IPS-20b (cell line): ENCODE measurements at regions not wholly inside any gene's neighbourhood (a gene's known extent, or its start where the extent isn't known, plus 50 kb on each side); places are given as distances from the start of the nearest gene placed in this dataset.

Experiments used
- H3K27ac ChIP-seq: one replicate; pipeline ENCODE4 v1.5.1; 2013; ENCODE audit warnings: low read length
- H3K27me3 ChIP-seq: 2 replicates; pipeline ENCODE4 v1.6.1; 2013; ENCODE audit warnings: mild to moderate bottlenecking, low read length, inconsistent platforms; ENCODE audit not compliant: insufficient read depth
- H3K36me3 ChIP-seq: 2 replicates; pipeline ENCODE4 v1.6.1; 2013; ENCODE audit warnings: low read depth, mild to moderate bottlenecking, inconsistent platforms, low read length, moderate library complexity; ENCODE audit not compliant: insufficient read depth
- H3K4me1 ChIP-seq: 2 replicates; pipeline ENCODE4 v1.6.1; 2013; ENCODE audit warnings: mild to moderate bottlenecking, control low read depth, inconsistent platforms, low read length, moderate library complexity; ENCODE audit not compliant: insufficient read depth
- H3K4me3 ChIP-seq: 2 replicates; pipeline ENCODE4 v1.5.1; 2013; ENCODE audit warnings: mild to moderate bottlenecking, low read length, inconsistent platforms
- H3K9ac ChIP-seq: 2 replicates; pipeline ENCODE4 v1.6.1; 2013; ENCODE audit warnings: low read depth, mild to moderate bottlenecking, inconsistent platforms, low read length, moderate library complexity
- H3K9me3 ChIP-seq: 2 replicates; pipeline ENCODE4 v1.6.1; 2013; ENCODE audit warnings: mild to moderate bottlenecking, low read depth, low read length, inconsistent platforms; ENCODE audit not compliant: insufficient read depth

DNA sequence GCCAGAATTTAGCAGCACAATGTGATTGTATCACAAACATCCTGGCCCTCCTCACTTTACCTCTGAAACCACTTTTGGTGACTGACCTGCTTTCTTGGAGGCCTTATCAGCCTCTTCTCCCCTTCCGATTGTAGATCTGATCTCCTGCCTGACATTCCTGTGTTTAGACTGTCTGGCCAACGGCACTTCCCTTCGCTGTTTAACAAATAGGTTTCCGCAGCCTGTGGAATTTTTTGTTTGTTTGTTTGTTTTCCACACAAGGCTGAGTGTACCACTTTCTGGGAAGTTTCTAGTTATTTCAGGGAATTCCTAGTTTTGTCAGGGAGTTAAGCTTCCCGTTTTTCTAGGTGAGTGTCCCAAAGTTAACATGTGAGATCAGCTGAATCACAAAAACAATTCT is 65.9 kb upstream of the CDKN3 start:
- H3K9me3 ChIP-seq = no peaks in the 10 kb centered on the region
- H3K36me3 ChIP-seq = no peaks in the 10 kb centered on the region
- H3K4me3 ChIP-seq = no peak overlapping the region
- H3K4me1 ChIP-seq = no peaks in the 10 kb centered on the region
- no peak overlapping the region for H3K9ac ChIP-seq
- no peaks in the 10 kb centered on the region for H3K27me3 ChIP-seq
- no peak overlapping the region for H3K27ac ChIP-seq

DNA sequence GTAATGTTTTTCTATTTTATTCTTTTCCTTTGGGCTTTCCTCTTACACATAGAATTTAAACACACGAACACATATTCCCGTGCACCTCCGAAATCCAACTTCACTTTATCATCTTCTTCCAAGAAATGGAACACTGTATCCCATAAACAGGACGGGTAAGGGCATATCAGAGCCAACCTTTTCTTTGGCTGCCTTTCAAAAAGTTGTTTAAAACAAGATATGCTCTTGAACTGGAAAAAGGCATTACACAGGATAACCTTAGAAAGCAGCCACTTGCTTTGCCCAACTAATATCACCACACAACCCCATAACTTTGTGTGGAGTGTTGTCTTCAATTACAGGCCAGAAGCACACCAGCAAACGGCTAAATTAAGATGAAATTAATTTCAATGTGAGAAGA is 65.3 kb upstream of the CDKN3 start:
- H3K36me3 ChIP-seq = no peaks in the 10 kb centered on the region
- no peaks in the 10 kb centered on the region for H3K27me3 ChIP-seq
- no peaks in the 10 kb centered on the region for H3K4me1 ChIP-seq
- no peak overlapping the region for H3K4me3 ChIP-seq
- H3K9me3 ChIP-seq = no peaks in the 10 kb centered on the region
- no peak overlapping the region for H3K27ac ChIP-seq
- no peak overlapping the region for H3K9ac ChIP-seq

GRCh38 chr14:54332490-54332889 is 64.3 kb upstream of the CDKN3 start:
- H3K4me3 ChIP-seq = no peak overlapping the region
- H3K9ac ChIP-seq = no peak overlapping the region
- no peaks in the 10 kb centered on the region for H3K36me3 ChIP-seq
- no peak overlapping the region for H3K27ac ChIP-seq
- H3K4me1 ChIP-seq = peaks cover 3% of the 10 kb centered on the region; the same call in 1 of the 2 replicates
- no peaks in the 10 kb centered on the region for H3K27me3 ChIP-seq
- no peaks in the 10 kb centered on the region for H3K9me3 ChIP-seq

GRCh38 chr14:54333511-54333910 is 63.3 kb upstream of the CDKN3 start:
- Histone ChIP-seq H3K9me3 (no peaks in the 10 kb centered on the region), H3K36me3 (no peaks in the 10 kb centered on the region), H3K27me3 (no peaks in the 10 kb centered on the region), H3K4me1 (peaks cover 3% of the 10 kb centered on the region; the same call in 1 of the 2 replicates), H3K4me3 (no peak overlapping the region), H3K9ac (no peak overlapping the region), H3K27ac (no peak overlapping the region)

- Histone ChIP-seq H3K9me3 (no peaks in the 10 kb centered on the region), H3K4me1 (peaks cover 13% of the 10 kb centered on the region; the same call in 1 of the 2 replicates), H3K27ac (no peak overlapping the region), H3K4me3 (no peak overlapping the region), H3K36me3 (no peaks in the 10 kb centered on the region), H3K9ac (no peak overlapping the region), H3K27me3 (no peaks in the 10 kb centered on the region)
Observed at GRCh38 chr14:54335569-54336155, 61.1 kb upstream of the CDKN3 start.

DNA sequence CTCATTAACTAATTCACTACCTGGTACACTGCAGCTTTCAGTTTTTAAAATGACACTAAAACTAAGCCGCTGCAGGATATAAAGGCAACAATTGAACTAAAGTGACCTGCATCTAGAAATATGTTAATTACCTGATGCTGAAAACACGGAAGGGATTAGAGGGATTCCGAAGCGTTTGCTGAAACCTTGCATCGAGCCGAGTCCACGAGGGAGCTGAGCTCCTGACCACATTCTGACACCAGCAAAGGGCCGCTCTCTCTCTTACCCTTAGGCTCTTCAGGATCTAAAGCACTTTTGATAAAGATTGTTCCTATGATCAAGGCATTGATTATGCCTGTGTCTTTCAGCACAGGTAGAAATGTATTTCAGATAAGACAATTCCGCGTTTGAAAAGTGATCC is 59.5 kb upstream of the CDKN3 start:
- Histone ChIP-seq H3K4me1 (peaks cover 13% of the 10 kb centered on the region; the same call in 1 of the 2 replicates), H3K9me3 (no peaks in the 10 kb centered on the region), H3K27ac (no peak overlapping the region), H3K4me3 (no peak overlapping the region), H3K27me3 (no peaks in the 10 kb centered on the region), H3K9ac (no peak overlapping the region), H3K36me3 (no peaks in the 10 kb centered on the region)

DNA sequence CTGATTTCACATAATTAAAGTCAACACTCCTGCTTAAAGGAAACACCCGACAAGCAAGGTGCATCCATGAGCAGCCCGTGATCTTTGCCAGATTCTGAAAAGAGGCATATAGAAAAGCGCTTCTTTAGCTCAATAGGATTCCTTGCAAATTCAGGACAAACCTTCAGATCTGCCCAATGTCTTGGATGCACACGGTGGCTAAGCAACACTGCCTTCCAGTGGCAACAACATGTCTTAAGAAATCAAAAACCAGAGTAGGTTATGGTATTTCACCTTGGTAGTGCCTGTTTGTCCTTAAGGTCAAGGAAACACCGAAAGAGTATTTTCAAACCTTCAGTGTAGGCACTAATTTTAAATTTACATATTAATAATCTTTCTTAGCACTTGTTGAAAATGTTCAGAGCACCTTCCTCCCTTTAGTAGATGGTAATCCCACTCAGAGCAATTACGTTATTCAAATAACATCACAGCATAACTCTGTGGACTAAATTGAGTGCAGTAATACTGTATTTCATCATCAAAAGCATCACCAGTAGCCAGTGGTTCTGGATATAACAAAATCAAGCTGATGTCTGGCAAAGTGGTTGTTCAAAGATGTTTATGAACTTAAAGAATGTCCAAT is 58.0 kb upstream of the CDKN3 start:
- Histone ChIP-seq H3K27ac (no peak overlapping the region), H3K4me3 (no peak overlapping the region), H3K27me3 (no peaks in the 10 kb centered on the region), H3K9me3 (no peaks in the 10 kb centered on the region), H3K9ac (no peak overlapping the region), H3K4me1 (peaks cover 13% of the 10 kb centered on the region; the same call in 1 of the 2 replicates), H3K36me3 (no peaks in the 10 kb centered on the region)

DNA sequence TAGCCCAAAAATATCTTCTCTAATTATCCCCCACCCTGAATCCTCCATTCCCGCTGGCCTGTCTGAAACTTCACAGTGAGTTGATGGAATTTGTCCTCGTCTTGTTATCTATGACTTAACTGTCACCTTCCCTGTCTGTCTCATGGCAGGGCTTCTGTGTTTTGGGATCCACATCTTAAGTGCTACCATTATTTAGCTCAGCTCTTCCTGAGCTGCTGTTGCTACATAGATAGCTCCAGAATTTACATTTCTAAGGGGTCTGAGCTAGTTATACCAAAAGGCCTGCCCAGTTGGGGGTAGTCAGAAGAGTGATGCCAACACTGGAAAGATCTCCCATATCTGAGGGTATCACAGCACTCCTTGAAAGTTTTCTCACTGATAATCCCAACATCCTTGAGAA is 57.0 kb upstream of the CDKN3 start:
- H3K36me3 ChIP-seq = no peaks in the 10 kb centered on the region
- no peaks in the 10 kb centered on the region for H3K9me3 ChIP-seq
- H3K4me1 ChIP-seq = peaks cover 13% of the 10 kb centered on the region; the same call in 1 of the 2 replicates
- no peak overlapping the region for H3K27ac ChIP-seq
- no peak overlapping the region for H3K9ac ChIP-seq
- H3K4me3 ChIP-seq = no peak overlapping the region
- H3K27me3 ChIP-seq = no peaks in the 10 kb centered on the region

- H3K27me3 ChIP-seq = no peaks in the 10 kb centered on the region
- H3K9me3 ChIP-seq = no peaks in the 10 kb centered on the region
- H3K9ac ChIP-seq = no peak overlapping the region
- peaks cover 22% of the 10 kb centered on the region for H3K4me1 ChIP-seq
- H3K36me3 ChIP-seq = no peaks in the 10 kb centered on the region
- no peak overlapping the region for H3K4me3 ChIP-seq
- H3K27ac ChIP-seq = no peak overlapping the region
Observed at GRCh38 chr14:54342806-54343205, 54.0 kb upstream of the CDKN3 start.

DNA sequence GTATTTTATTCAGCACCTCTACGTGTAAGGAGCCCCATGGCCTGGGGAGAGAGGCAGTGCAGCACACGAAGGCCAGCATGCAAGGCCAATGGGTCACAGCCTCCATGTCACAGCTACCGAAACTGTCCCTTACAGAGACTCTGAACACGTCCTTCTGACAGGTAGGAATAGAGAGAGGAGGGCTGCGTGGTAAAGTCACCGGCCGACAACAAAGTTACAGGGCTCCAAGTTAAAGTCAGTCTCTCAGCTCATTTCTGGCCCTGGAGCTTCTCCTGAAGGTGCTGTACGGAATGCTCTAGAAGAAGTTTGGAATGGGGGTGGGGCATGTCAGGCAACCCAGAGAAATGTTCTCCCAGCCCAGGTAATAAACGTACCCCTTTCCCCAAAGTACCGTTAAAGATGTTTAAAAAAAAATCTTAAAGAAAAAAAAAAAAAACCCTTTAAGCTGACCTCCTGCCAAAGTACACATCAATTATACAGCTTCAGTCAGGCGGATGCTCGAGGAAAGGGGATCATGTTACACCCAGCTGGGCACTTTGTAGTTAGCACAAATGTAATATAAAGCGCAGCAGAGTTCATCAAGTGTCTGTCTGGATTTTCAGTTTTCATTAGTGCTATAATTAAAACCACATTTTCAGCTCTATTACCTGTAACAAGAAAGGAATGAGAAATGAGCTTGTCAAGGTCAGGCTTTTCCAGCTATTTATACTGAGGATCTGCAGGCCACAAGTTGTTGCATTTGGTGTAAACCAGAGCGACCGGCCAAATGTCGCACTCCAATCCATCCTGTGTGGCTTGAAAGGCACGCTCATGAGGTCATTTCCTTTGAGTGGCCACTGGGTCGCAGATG is 53.3 kb upstream of the CDKN3 start:
- no peak overlapping the region for H3K4me3 ChIP-seq
- H3K9ac ChIP-seq = no peak overlapping the region
- H3K36me3 ChIP-seq = no peaks in the 10 kb centered on the region
- no peaks in the 10 kb centered on the region for H3K27me3 ChIP-seq
- H3K4me1 ChIP-seq = peaks cover 22% of the 10 kb centered on the region
- H3K27ac ChIP-seq = no peak overlapping the region
- no peaks in the 10 kb centered on the region for H3K9me3 ChIP-seq

DNA sequence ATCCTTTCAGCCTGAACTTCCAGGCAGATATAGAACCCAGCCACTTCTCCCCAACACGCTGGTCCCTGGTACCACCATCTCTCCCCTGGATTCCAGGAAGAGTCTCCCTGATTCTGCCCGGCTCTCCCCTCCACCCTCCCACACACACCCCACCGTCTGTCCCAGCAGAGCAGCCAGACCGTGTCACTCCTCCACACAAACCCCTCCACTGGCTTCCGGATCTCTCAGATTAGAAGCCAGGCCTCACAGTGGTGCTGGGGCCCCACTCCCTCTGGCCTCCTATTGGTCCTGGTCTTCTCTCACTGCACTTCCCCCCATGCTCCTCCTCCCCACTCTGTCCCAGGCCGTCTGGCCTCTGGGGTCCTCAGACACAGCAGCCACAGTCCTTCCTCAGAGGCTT is 52.4 kb upstream of the CDKN3 start:
- Histone ChIP-seq H3K36me3 (no peaks in the 10 kb centered on the region), H3K27me3 (no peaks in the 10 kb centered on the region), H3K4me3 (no peak overlapping the region), H3K9ac (no peak overlapping the region), H3K27ac (no peak overlapping the region), H3K4me1 (peaks cover 26% of the 10 kb centered on the region), H3K9me3 (no peaks in the 10 kb centered on the region)

DNA sequence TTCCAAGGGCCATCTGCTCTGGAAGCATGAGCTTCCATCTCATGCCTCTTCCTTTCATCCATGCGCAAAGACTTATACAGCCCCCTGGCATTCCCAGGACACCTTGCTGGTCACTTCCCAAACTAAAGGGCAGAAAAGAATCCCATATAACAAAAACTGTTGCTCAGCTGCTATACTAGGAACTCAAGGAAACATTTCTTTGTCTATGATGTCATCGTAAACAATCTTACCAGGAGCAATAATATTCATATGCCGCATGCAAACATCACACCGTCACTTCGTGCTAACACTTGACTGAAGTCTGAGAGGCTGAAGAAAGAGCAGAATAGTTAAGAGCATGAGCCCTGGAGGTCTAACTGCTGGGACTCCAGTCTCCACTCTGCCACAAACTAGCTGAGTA is 50.5 kb upstream of the CDKN3 start:
- Histone ChIP-seq H3K4me3 (no peak overlapping the region), H3K27ac (no peak overlapping the region), H3K36me3 (no peaks in the 10 kb centered on the region), H3K9me3 (no peaks in the 10 kb centered on the region), H3K27me3 (no peaks in the 10 kb centered on the region), H3K4me1 (peaks cover 16% of the 10 kb centered on the region), H3K9ac (no peak overlapping the region)
